PC-9 (cell line): ENCODE measurements at regions not wholly inside any gene's neighbourhood (a gene's known extent, or its start where the extent isn't known, plus 50 kb on each side); places are given as distances from the start of the nearest gene placed in this dataset.

Experiments used
- CTCF ChIP-seq: fragments of 200-600 bp; sonication (generic); conservative IDR thresholded peaks from 2 replicates; pipeline ENCODE4 v1.6.1; 2017; ENCODE audit warnings: mixed run types, antibody characterized with exemption, mild to moderate bottlenecking, moderate library complexity
- EZH2 ChIP-seq: fragments of 200-600 bp; sonication (generic); IDR thresholded peaks from 2 replicates; pipeline ENCODE4 v1.8.0; 2017; ENCODE audit warnings: antibody characterized with exemption, low read depth

GRCh38 chr3:105927741-105928140 is 58.9 kb upstream of the CBLB start:
- TF ChIP-seq CTCF: no peak
- TF ChIP-seq EZH2: no peak
